Heart left ventricle (tissue), 16 donors: ENCODE measurements at regions not wholly inside any gene's neighbourhood (a gene's known extent, or its start where the extent isn't known, plus 50 kb on each side); places are given as distances from the start of the nearest gene placed in this dataset.
A peak's percentile ranks its signal among the peaks of the same experiment; 100 is the strongest.

ENCODE experiments used
- ATAC-seq, 4 donors: fragments of 200-7000 bp; cut with Tn5 transposase; one replicate each; pipeline ENCODE4 v1.9.1; 2020 to 2022; ENCODE audit warnings: moderate library complexity in 4 of 4, mild to moderate bottlenecking in 3 of 4, moderate number of reproducible peaks in 1 of 4
- DNase-seq, 5 donors: peaks; one replicate each; pipeline ENCODE4 v3.0.0-alpha.2; 2020
- H3K27ac ChIP-seq, 12 donors: fragments of 200-600 bp; sonication (generic) in 4 of 12; one replicate each; pipeline versions ENCODE4 v1.5.0 to v1.8.0; 2016 to 2022; ENCODE audit warnings: mild to moderate bottlenecking in 2 of 12
- H3K27me3 ChIP-seq, 9 donors: fragments of 200-600 bp; sonication (generic) in 2 of 9; one replicate each; pipeline versions ENCODE4 v1.5.1 to v1.8.0; 2016 to 2022; ENCODE audit warnings: mild to moderate bottlenecking in 3 of 9
- H3K36me3 ChIP-seq, 9 donors: fragments of 200-600 bp; sonication (generic) in 2 of 9; one replicate each; pipeline versions ENCODE4 v1.5.0 to v1.8.0; 2018 to 2022; ENCODE audit warnings: mild to moderate bottlenecking in 2 of 9
- H3K4me1 ChIP-seq, 12 donors: fragments of 200-600 bp; sonication (generic) in 4 of 12; one replicate each; pipeline versions ENCODE4 v1.5.0 to v1.8.0; 2016 to 2022; ENCODE audit warnings: mild to moderate bottlenecking in 3 of 12
- H3K4me3 ChIP-seq, 12 donors: fragments of 200-600 bp; sonication (generic) in 4 of 12; one replicate each; pipeline versions ENCODE4 v1.5.0 to v1.8.0; 2017 to 2022; ENCODE audit warnings: mild to moderate bottlenecking in 9 of 12, moderate library complexity in 4 of 12
- H3K9me3 ChIP-seq, 12 donors: fragments of 200-600 bp; sonication (generic) in 4 of 12; one replicate each; pipeline versions ENCODE4 v1.5.0 to v1.8.0; 2016 to 2022; ENCODE audit warnings: mild to moderate bottlenecking in 1 of 12
- POLR2A ChIP-seq, 2 donors: fragments of 450-650 bp; IDR thresholded peaks; one replicate each; pipeline ENCODE4 v1.6.1; 2017; ENCODE audit warnings: antibody characterized with exemption in 2 of 2, mild to moderate bottlenecking in 2 of 2, moderate library complexity in 2 of 2
- WGBS, 4 donors: extraction: QIAGEN DNeasy Blood & Tissue Kit in 2 of 4; methylation state at CpG; one replicate each; pipeline versions ENCODE4 v1.1.5 to v1.1.7; 2013 to 2018; 5-methylcytosine and 5-hydroxymethylcytosine counted together
- intact Hi-C, 10 donors: fragments of 100-400 bp; cut with DNase I; formaldehyde crosslinking; loops; one replicate each; pipeline versions ENCODE4 v1.11.1 to v1.14.2; 2022
- TF ChIP-seq, protein P1 (sequence below), 12 donors: fragments of 200-600 bp; sonication (generic) in 4 of 12; IDR thresholded peaks; one replicate each; pipeline versions ENCODE4 v1.5.0 to v1.8.0; 2018 to 2022; ENCODE audit warnings: antibody characterized with exemption in 12 of 12, mild to moderate bottlenecking in 5 of 12
- donor health status: ischemic (EF 13 %, LVEDD 7.1; RV severe dilation, severe dysfunction).
- donor health status: healthy with polysubstance abuse.
- donor health status: DM: no; HTN: yes; CAD: no.
- donor health status: DM: no; HTN: no; CAD: no.
- donor health status: ischemic (EF 25% LVEDD 6.9; RV normal size, moderate dysfunction).
- donor health status: ischemic (EF 25% LVEDD 5.7; RV mildly dilated, moderate dysfunction).
- donor health status: healthy.
- donor health status: DM: yes; HTN: yes; CAD: no.
- donor health status: ischemic (EF 35%, LVEDD 5.7; RV mildly dilated, moderate dysfunction).
- donor health status: nonischemic (EF 11% LVEDD 7.7; RV severe dilation, severe dysfunction).
- donor health status: DM: yes; HTN: yes; CAD: no.
- donor health status: PGD.
- donor health status: ischemic (EF 29% LVEDD 5.4; RV normal size, mild dysfunction).
- donor health status: nonischemic (EF 23%, LVEDD 6.1; RV moderate dilation, normal function).

DNA sequence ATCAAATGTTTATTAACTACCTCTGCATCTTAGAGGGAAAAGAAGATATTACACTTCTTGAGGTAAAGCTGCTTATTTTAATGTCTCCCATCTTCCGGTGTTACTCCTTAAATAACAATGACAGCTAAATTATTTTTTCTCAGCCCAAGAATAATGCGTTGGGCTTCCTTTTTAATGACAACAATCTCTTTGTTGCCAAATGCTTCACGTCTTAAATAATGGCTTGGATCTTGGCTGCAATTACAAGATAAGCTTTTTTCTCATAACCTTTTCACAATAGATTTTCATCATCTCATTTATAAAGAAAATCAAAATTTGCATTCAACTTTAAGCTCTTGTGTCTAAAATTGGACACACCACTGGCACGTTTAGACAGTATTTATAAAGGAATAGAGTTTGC lies 89.2 kb upstream of the COL8A1 start:
- intact Hi-C loops, result loop anchor here in 4 of 10 donors (5.0 to 10.0 kb wide), 3 partner anchors 47 to 116 kb away; partner anchors contain the start of gene COL8A1 (in 2 of the 4)
- no peak for TF ChIP-seq POLR2A (IDR thresholded peaks at IDR 0.05)
- TF ChIP-seq, protein P1, sequence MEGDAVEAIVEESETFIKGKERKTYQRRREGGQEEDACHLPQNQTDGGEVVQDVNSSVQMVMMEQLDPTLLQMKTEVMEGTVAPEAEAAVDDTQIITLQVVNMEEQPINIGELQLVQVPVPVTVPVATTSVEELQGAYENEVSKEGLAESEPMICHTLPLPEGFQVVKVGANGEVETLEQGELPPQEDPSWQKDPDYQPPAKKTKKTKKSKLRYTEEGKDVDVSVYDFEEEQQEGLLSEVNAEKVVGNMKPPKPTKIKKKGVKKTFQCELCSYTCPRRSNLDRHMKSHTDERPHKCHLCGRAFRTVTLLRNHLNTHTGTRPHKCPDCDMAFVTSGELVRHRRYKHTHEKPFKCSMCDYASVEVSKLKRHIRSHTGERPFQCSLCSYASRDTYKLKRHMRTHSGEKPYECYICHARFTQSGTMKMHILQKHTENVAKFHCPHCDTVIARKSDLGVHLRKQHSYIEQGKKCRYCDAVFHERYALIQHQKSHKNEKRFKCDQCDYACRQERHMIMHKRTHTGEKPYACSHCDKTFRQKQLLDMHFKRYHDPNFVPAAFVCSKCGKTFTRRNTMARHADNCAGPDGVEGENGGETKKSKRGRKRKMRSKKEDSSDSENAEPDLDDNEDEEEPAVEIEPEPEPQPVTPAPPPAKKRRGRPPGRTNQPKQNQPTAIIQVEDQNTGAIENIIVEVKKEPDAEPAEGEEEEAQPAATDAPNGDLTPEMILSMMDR (IDR thresholded peaks at IDR 0.05), result no peak
- 39 to 46% (median 42%) methylated on average over 4 of the region's 4 CpGs for WGBS, 4 donors

GRCh38 chr3:99548674-99549073 lies 89.7 kb upstream of the COL8A1 start:
- peak in 2 of 4 donors; percentile 9 to 24 for ATAC-seq
- TF ChIP-seq, protein P1 (IDR thresholded peaks at IDR 0.05), result no peak
- no peak for TF ChIP-seq POLR2A (IDR thresholded peaks at IDR 0.05)
- H3K36me3 ChIP-seq, result no peaks in the 10 kb centered on the region
- H3K4me3 ChIP-seq, result no peak overlapping the region
- no peak for DNase-seq
- 52 to 72% (median 57%) methylated on average over 1 of the region's 1 CpG for WGBS, 4 donors
- peaks cover 0 to 74% (median 33%) of the 10 kb centered on the region in 12 donors for H3K4me1 ChIP-seq
- intact Hi-C loops, result loop anchor here in 4 of 10 donors (5.0 to 10.0 kb wide), 3 partner anchors 46 to 116 kb away; partner anchors contain the start of gene COL8A1 (in 2 of the 4)
- peaks cover 0 to 3% (median 0%) of the 10 kb centered on the region in 12 donors for H3K9me3 ChIP-seq
- peak overlapping the region in 10 of 12 donors; percentile 44 to 80 (median 62) for H3K27ac ChIP-seq
- H3K27me3 ChIP-seq, result no peaks in the 10 kb centered on the region

More for the DNA sequence above, 89.2 kb upstream of the COL8A1 start:
- Histone ChIP-seq H3K27me3 (no peaks in the 10 kb centered on the region), H3K4me3 (no peak overlapping the region), H3K36me3 (no peaks in the 10 kb centered on the region), H3K27ac (peak overlapping the region; percentile 34 to 80 (median 62)), H3K9me3 (peaks cover 0 to 5% (median 0%) of the 10 kb centered on the region in 12 donors), H3K4me1 (peaks cover 0 to 68% (median 31%) of the 10 kb centered on the region in 12 donors)
- DNase-seq, result no peak
- peak in 2 of 4 donors; percentile 21 to 27 for ATAC-seq

GRCh38 chr3:99545941-99546580 lies 92.3 kb upstream of the COL8A1 start:
- intact Hi-C loops, result loop anchor here in 4 of 10 donors (5.0 to 10.0 kb wide), 3 partner anchors 44 to 119 kb away; partner anchors contain the start of gene COL8A1 (in 2 of the 4)
- H3K27me3 ChIP-seq, result no peaks in the 10 kb centered on the region
- H3K36me3 ChIP-seq, result no peaks in the 10 kb centered on the region
- 24 to 27% (median 25%) methylated on average over 3 of the region's 3 CpGs for WGBS, 4 donors
- peak overlapping the region; percentile 41 to 80 (median 64) for H3K27ac ChIP-seq
- no peaks in the 10 kb centered on the region for H3K9me3 ChIP-seq
- DNase-seq (no peak), ATAC-seq (peak in 2 of 4 donors; percentile 22 to 38)
- TF ChIP-seq POLR2A (IDR thresholded peaks at IDR 0.05), result no peak
- TF ChIP-seq, protein P1 (IDR thresholded peaks at IDR 0.05), result no peak
- peaks cover 0 to 73% (median 38%) of the 10 kb centered on the region in 12 donors for H3K4me1 ChIP-seq
- H3K4me3 ChIP-seq, result peak overlapping the region in 6 of 12 donors; percentile 1 to 34 (median 10)

GRCh38 chr3:99544786-99545281 lies 93.6 kb upstream of the COL8A1 start:
- ATAC-seq, result peak; percentile 46 to 73 (median 64)
- no peaks in the 10 kb centered on the region for H3K27me3 ChIP-seq
- peaks cover 0 to 61% (median 32%) of the 10 kb centered on the region in 12 donors for H3K4me1 ChIP-seq
- 38 to 45% (median 43%) methylated on average over 4 of the region's 4 CpGs for WGBS, 4 donors
- H3K9me3 ChIP-seq, result no peaks in the 10 kb centered on the region
- TF ChIP-seq POLR2A (IDR thresholded peaks at IDR 0.05), result no peak
- TF ChIP-seq, protein P1 (IDR thresholded peaks at IDR 0.05), result no peak
- no peaks in the 10 kb centered on the region for H3K36me3 ChIP-seq
- H3K27ac ChIP-seq, result peak overlapping the region; percentile 41 to 80 (median 64)
- DNase-seq, result peak in 4 of 5 donors; percentile 24 to 61 (median 42)
- intact Hi-C loops, result loop anchor here in 4 of 10 donors (5.0 to 10.0 kb wide), 3 partner anchors 43 to 120 kb away; partner anchors contain the start of gene COL8A1 (in 2 of the 4)
- no peak overlapping the region for H3K4me3 ChIP-seq
